ENCODE measurements at regions not wholly inside any gene's neighbourhood (a gene's known extent, or its start where the extent isn't known, plus 50 kb on each side); places are given as distances from the start of the nearest gene placed in this dataset.
"Not testable (repeated sequence)": the region's sequence is repeated elsewhere in the genome, so short reads cannot be mapped to it uniquely, and the experiment has no call there.

DNA sequence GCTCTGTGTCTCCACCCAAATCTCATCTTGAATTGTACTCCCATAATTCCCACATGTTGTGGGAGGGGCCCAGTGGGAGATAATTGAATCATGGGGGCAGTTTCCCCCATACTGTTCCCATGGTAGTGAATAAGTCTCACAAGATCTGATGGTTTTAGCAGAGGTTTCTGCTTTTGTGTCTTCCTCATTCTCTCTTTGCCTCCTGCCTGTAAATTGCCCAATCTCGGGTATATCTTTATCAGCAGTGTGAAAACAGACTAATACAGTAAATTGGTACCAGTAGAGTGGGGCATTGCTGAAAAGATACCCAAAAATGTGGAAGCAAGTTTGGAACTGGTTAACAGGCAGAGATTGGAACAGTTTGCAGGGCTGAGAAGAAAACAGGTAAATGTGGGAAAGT is 278.1 kb upstream of the PCDH9 start:
- not testable (repeated sequence) for DNase-seq

DNA sequence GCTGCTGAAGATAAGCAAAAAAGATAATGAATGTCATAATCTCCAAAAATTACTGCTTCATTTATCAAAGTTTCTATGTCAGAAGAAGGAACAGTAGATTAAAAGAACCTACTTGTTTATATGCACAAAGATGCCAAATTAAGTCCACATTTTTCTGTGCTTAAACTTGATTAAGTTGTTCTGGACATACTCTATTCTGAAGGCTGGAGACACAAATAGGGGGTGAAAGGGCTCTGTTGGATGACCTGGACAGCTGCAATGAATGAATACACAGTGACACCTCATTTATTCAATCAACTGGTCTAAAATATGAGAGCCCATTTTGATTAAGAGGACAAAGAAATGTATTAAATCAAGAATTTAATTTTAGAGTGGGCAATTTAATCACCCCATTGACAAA is 276.3 kb upstream of the PCDH9 start:
- no peak for DNase-seq

GRCh38 chr13:67505376-67505775 is 275.2 kb upstream of the PCDH9 start:
- DNase-seq = no peak

DNA sequence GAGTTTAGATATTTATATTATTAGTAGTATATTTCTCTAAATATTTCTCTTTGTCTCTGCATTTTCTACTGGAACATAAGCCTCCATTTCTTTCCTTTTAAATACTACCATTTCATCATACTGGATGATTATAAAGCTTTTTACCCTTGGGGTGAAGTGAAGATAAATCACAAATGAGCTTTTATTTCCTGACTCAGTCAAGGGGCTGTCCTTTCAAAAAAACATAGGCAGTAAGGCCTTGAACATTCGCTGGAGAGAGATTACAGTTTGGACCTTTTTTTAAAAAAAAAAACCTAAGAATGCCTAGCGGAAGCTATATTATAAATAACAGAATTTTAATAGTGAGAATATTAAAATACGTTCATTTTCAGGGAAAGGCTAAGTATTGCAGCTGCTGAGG is 268.8 kb upstream of the PCDH9 start:
- no peak for DNase-seq

GRCh38 chr13:67493835-67494234 is 263.7 kb upstream of the PCDH9 start:
- DNase-seq = no peak

DNA sequence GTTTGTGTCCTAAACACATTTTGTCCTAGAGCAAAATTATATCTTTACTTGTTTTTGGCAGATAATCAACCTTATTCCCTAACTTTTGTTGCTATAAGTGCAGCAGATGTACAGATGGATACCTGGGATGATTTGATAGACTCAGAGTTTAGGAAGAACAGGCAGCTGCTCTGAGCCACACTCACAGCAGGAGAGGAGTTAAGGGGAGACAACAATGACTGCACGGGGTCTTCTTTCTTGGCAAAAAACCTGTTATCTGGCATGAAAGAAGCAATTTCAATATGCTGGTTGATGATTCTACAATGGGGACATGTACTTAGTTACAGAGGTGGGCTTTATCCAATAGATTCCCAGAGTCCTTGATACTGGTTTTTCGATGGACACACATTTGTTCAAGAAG is 258.9 kb upstream of the PCDH9 start:
- DNase-seq = no peak

DNA sequence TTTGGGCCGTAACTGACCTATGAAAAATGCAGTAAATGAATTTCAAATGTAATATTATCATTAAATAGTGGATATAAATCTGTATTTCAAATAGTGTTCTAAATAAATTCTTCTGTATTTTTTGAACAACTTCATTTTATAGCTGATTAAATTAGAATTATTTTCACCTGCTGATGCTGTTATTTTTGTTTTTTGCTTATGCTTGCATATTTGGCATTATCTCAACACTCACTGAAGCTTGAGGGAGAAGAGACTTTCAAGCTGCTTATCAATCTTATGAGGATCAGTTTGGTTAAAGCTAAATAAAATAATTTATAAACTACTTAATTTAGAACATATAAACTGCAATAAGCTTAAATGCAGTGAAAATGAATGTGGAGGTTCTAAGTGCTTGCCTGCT is 251.3 kb upstream of the PCDH9 start:
- no peak for DNase-seq

DNA sequence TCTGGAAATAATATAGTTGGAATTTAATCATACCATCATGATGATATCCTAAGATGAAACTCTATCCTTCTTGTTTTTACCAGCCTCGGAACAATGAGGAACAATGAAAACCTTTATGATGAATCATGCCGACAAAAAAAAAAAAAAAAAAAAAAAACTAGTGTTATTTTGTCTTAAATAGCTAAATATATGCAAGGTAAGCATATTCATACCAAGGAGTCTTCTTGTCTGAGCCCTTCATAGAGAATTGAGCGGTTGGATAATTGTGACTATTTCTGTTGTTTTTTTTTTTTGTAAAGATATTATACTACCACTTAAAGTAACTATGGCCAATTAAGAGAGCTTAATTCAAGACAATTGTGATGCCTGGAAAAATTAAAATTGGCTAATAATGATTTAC is 244.0 kb upstream of the PCDH9 start:
- no peak for DNase-seq

GRCh38 chr13:67469623-67470022 is 239.5 kb upstream of the PCDH9 start:
- no peak for DNase-seq

GRCh38 chr13:67466569-67466968 is 236.4 kb upstream of the PCDH9 start:
- DNase-seq = no peak

GRCh38 chr13:67464154-67464553 is 234.0 kb upstream of the PCDH9 start:
- DNase-seq = no peak

DNA sequence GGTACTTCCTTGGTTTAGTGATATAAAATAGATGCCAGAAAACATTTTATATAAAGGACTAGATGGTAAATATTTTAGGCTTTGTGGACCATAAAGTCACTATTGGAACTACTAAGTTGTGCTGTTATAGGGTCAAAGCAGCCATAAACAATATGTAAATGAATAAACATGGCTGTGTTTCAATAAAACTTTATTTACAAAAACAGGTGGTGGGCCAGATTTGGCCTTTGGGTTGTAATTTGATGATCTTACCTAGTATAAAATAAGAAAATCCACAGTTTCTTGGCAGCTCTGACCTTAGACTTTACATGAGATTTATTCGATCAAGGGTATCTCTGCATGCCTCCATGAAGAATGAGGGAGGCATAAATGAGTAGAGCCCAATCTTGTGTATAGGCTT is 232.0 kb upstream of the PCDH9 start:
- DNase-seq = no peak

DNA sequence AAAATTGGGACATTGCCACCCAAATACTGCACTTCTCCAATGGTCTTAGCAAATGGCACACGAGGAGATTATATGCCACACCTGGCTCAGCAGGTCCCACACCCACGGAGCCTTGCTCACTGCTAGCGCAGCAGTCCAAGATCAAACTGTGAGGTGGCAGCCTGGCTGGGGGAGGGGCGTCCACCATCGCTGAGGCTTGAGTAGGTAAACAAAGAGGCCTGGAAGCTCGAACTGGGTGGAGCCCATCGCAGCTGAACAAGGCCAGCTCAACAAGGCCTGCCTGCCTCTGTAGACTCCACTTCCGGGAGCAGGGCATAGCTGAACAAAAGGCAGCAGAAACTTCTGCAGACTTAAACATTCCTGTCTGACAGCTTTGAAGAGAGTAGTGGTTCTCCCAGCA is 222.4 kb upstream of the PCDH9 start:
- not testable (repeated sequence) for DNase-seq

DNA sequence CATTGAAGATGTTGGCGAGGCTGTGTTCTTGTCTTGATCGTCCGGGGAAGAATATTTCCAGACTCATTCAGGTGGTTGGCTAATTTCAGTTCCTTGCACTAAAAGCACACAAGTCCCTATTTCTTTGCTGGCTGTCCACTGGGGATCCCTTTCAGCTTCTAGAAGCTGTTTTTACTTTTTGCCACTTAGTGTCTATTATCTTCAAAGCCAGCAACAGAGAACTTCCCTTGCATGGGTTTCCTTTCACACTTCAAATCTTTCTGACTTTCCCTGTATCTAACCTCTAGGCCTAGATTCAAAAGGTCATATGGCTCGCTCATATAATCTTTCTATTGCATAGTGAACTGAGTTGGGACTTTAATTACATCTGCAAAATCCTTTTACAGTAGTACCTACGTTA is 215.3 kb upstream of the PCDH9 start:
- no peak for DNase-seq

GRCh38 chr13:67443923-67444322 is 213.8 kb upstream of the PCDH9 start:
- no peak for DNase-seq

GRCh38 chr13:67440236-67440975 is 210.3 kb upstream of the PCDH9 start:
- no peak for DNase-seq

GRCh38 chr13:67439365-67439764 is 209.2 kb upstream of the PCDH9 start:
- DNase-seq = no peak

- DNase-seq = no peak
Measured at GRCh38 chr13:67438465-67438864, 208.3 kb upstream of the PCDH9 start.

DNA sequence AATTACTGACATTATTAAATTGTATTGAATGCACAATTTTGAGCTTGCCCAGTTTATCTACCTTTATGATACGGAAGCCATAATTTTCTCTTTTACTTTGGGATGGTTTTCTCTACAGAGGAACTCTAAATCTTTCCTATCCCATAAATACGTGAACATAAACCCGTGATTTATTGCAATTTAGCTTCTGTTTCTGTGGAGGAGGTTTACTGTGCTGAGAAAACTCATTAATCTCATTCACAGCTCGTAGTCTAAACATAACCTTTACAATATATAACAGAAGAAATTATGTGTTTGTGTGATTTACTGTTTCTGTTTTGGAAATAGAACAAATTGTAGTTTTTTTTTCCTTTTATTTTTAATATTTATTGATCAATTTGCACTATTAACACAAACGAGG is 207.1 kb upstream of the PCDH9 start:
- DNase-seq = no peak

DNA sequence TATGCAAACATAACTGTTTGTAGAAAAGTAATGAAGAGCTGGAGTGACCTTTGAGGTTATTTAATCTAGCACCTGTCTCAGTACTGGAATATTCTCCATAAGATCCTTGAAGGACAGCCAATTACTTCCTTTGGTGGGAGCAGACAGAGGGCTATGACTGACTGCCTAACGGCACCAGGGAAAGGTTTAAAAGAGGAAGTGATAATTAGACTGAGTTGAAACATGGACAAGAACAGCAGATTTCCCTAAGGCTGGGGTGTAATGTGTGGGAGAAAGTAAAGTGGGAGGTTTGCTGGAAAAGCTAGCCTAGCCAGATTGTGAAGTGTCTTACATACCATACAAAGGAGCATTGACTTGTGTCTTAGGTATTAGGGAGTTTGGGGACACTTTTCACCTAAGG is 191.3 kb upstream of the PCDH9 start:
- no peak for DNase-seq

DNA sequence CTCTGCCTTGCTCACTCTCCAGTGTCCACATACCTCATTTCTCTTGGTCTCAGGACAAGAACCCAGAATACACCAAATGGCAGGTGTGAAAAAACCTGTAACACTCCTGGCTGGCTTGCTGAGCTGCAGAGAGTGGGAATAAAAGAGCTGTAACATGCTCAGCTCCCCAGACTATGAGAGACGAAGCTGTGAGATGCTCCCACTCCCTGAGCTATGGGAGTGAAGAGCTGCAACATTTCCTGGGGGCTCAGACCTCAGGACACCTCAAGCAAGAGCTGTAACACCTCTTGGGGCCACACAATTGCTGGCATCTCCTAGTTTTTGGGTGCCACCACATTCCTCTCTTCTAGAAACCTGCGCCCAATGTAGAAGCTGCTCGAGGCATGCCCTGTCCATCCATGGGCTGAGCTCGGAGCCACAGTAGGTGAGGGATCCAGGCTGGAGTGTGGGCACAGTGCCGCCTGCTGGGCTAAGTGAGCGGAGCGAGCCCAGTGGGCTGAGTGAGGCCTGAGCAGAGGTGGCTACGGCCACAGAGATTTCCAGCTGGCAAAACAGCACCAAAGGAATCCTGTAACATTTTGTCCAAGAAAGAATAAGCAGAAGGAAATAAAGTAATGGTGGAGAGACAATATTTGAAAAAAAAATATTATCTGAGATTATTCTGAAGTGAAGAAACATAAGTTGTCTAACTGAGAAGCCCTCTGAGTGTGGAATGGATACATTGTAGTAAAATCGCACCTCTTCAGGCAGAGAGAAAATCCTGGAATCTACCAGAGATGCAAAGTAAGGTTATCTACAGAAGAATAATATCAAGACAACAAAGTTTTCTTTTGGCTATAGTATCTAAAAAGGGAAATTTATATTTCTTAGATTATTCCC is 186.2 kb upstream of the PCDH9 start:
- DNase-seq = no peak

- no peak for DNase-seq
Measured at GRCh38 chr13:67410645-67411044, 180.5 kb upstream of the PCDH9 start.

DNA sequence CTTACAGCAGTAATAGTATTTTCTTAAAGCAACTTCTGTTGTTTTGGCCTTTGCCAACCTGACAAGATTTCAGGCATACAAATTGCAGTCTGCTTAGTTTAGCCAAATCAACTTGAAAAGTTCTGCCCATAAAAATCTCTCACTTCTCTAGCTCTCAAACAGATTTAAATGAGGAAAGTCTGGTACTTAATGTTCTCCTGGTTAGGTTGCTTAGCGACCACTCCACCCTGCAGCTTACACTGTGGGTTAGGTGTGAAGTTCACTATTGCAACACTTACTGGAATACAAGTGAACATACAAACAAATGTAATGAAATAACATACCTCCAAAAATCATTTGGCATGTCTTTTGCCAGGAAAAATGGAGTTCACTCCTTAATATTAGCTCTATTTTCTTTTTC is 178.7 kb upstream of the PCDH9 start:
- DNase-seq = no peak

DNA sequence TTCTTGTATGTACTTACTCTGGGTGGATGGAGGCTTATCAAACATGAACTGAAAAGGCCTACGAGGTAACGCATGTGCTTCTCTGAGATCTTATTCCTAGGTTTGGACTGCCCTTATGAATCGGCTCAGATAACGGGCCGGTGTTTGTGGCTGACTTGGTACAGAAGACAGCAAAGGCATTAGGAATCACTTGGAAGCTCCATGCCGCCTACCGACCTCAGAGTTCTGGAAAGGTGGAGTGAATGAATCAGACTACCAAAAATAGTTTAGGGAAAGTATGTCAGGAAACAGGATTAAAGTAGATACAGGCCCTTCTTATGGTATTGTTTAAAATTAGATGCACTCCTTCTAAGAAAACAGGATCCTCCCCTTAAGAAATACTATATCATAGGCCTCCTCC is 172.4 kb upstream of the PCDH9 start:
- no peak for DNase-seq
